Body of pancreas (tissue), 4 donors: ENCODE measurements at regions not wholly inside any gene's neighbourhood (a gene's known extent, or its start where the extent isn't known, plus 50 kb on each side); places are given as distances from the start of the nearest gene placed in this dataset.

Source experiments
- ATAC-seq: fragments of 150-250 bp; one replicate; pipeline ENCODE4 v1.9.1; 2016
- DNase-seq, 4 donors: peaks; one replicate each; pipeline ENCODE4 v3.0.0-alpha.2; 2019
- H3K27ac ChIP-seq, 4 donors: fragments of 200-600 bp; sonication (generic); 1 replicate in 3 of 4; 2 replicates in 1 of 4; pipeline versions ENCODE4 v1.5.1 to v1.6.1; 2016 to 2019; ENCODE audit warnings: mild to moderate bottlenecking in 1 of 4, mixed read lengths in 1 of 4, moderate library complexity in 1 of 4
- H3K27me3 ChIP-seq, 2 donors: fragments of 200-600 bp; sonication (generic); one replicate each; pipeline ENCODE4 v1.6.0; 2016; ENCODE audit warnings: mild to moderate bottlenecking in 1 of 2
- H3K36me3 ChIP-seq, 2 donors: fragments of 200-600 bp; sonication (generic); replicated peaks in 1 of 2; 2 replicates each; pipeline ENCODE4 v1.5.1; 2016; ENCODE audit warnings: low read depth in 2 of 2; ENCODE audit not compliant: insufficient read depth in 1 of 2
- H3K4me1 ChIP-seq: fragments of 200-600 bp; sonication (generic); one replicate; pipeline ENCODE4 v1.6.0; 2016
- H3K4me3 ChIP-seq, 2 donors: fragments of 200-600 bp; sonication (generic); 1 replicate in 1 of 2; 2 replicates in 1 of 2; pipeline ENCODE4 v1.5.1; 2016 to 2019
- H3K9me3 ChIP-seq, 3 donors: fragments of 200-600 bp; sonication (generic); 1 replicate in 2 of 3; 2 replicates in 1 of 3; pipeline ENCODE4 v1.5.1; 2016
- POLR2A ChIP-seq, 3 donors: fragments of 450-650 bp; IDR thresholded peaks; one replicate each; pipeline ENCODE4 v1.6.1; 2016; ENCODE audit warnings: antibody characterized with exemption in 3 of 3, mild to moderate bottlenecking in 2 of 3
- WGBS, 2 donors: methylation state at CpG; one replicate each; pipeline ENCODE4 v1.1.5; 2017; 5-methylcytosine and 5-hydroxymethylcytosine counted together
- intact Hi-C: fragments of 100-400 bp; cut with DNase I; formaldehyde crosslinking; loops from one replicate; pipeline ENCODE4 v1.15.1; 2023
- TF ChIP-seq, protein P1 (sequence below), 7 experiments: fragments of 450-650 bp in 4 of 7; fragments of 200-600 bp in 3 of 7; sonication (generic) in 3 of 7; IDR thresholded peaks; one replicate each; pipeline ENCODE4 v1.5.1; 2016 to 2019; ENCODE audit warnings: antibody characterized with exemption in 7 of 7

DNA sequence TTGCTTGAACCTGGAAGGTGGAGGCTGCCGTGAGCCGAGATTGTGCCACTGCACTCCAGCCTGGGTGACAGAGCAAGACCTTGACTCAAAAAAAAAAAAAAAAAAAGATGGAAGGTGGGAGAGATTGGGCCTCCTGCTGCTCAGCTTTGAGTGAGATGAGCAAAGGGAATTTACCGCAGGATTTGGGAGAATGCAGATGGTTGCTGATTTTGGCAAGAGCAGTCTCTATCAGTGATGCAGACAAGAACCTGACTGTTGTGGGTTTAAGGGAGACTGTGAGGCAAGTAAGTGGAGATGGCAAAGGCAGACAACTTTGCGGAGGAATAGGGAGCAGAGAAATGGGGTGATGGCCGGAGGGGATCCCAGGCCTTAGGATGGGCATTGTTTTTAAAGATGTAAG, 1140.8 kb upstream of the AUTS2 start:
- no peak for DNase-seq
- no peak overlapping the region for H3K27ac ChIP-seq
- H3K4me3 ChIP-seq: no peak overlapping the region
- H3K36me3 ChIP-seq: no peaks in the 10 kb centered on the region
- H3K4me1 ChIP-seq: no peaks in the 10 kb centered on the region
- ATAC-seq: no peak
- peaks cover 0 to 6% (median 0%) of the 10 kb centered on the region in 3 donors for H3K9me3 ChIP-seq
- intact Hi-C loops: no loop called here
- no peaks in the 10 kb centered on the region for H3K27me3 ChIP-seq
- no peak for TF ChIP-seq POLR2A (IDR thresholded peaks at IDR 0.05)
- TF ChIP-seq, protein P1, sequence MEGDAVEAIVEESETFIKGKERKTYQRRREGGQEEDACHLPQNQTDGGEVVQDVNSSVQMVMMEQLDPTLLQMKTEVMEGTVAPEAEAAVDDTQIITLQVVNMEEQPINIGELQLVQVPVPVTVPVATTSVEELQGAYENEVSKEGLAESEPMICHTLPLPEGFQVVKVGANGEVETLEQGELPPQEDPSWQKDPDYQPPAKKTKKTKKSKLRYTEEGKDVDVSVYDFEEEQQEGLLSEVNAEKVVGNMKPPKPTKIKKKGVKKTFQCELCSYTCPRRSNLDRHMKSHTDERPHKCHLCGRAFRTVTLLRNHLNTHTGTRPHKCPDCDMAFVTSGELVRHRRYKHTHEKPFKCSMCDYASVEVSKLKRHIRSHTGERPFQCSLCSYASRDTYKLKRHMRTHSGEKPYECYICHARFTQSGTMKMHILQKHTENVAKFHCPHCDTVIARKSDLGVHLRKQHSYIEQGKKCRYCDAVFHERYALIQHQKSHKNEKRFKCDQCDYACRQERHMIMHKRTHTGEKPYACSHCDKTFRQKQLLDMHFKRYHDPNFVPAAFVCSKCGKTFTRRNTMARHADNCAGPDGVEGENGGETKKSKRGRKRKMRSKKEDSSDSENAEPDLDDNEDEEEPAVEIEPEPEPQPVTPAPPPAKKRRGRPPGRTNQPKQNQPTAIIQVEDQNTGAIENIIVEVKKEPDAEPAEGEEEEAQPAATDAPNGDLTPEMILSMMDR (IDR thresholded peaks at IDR 0.05): no peak
- 82 to 88% methylated on average over 5 of the region's 5 CpGs for WGBS, 2 donors

DNA sequence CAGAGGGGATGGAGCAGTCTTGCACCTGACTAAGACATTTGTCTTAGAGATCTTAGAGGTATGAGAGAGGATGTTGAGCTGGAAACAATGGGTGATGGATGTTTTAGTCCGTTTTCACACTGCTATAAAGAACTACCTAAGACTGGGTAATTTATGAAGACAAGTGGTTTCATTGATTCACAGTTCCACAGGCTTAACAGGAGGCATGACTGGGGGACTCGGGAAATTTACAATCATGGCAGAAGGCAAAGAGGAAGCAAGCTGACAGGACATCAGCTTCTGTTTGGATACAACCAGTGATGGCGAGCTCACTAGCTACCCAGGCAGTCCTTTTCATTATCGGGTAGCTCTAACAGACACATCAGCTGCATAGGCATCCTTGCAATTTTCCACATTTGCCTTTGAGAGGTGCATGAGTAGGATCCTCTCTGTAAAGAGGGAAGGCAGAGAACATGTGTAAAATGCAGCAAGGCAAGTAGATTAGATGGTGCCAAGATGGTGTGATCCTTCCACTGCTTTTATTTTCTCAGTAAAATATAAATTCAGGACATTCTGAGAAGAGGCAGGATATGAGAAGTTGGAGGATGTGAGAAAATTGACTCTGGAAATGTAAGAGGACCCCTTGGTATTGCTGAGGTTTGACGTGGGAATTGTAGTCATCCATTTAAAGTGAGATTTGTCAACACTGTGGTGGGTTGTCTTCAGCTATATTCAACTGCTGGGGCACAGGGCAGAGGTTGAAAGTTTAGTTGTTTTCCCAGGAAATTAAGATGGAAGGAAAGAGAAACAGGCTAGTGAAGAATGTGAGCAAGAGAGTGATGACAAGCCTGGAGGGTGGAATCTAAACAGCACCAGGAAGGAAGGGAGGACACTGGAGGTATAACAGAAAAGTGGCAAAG, 1140.0 kb upstream of the AUTS2 start:
- DNase-seq: no peak

GRCh38 chr7:68461430-68461829, 1136.8 kb upstream of the AUTS2 start:
- H3K9me3 ChIP-seq: peaks cover 0 to 3% (median 0%) of the 10 kb centered on the region in 3 donors
- H3K27ac ChIP-seq: no peak overlapping the region
- H3K27me3 ChIP-seq: no peaks in the 10 kb centered on the region
- DNase-seq (no peak), ATAC-seq (no peak)
- TF ChIP-seq, protein P1 (IDR thresholded peaks at IDR 0.05): no peak
- no peak for TF ChIP-seq POLR2A (IDR thresholded peaks at IDR 0.05)
- intact Hi-C loops: no loop called here
- WGBS, 2 donors: 9 to 50% methylated on average over 1 to 2 of the region's 2 CpGs
- no peaks in the 10 kb centered on the region for H3K4me1 ChIP-seq
- H3K4me3 ChIP-seq: no peak overlapping the region
- no peaks in the 10 kb centered on the region for H3K36me3 ChIP-seq

More for the DNA sequence above, 1140.0 kb upstream of the AUTS2 start:
- no peak overlapping the region for H3K27ac ChIP-seq
- no peaks in the 10 kb centered on the region for H3K36me3 ChIP-seq
- intact Hi-C loops: no loop called here
- H3K27me3 ChIP-seq: no peaks in the 10 kb centered on the region
- 43 to 54% methylated on average over 5 of the region's 5 CpGs for WGBS, 2 donors
- no peak overlapping the region for H3K4me3 ChIP-seq
- TF ChIP-seq, protein P1 (IDR thresholded peaks at IDR 0.05): no peak
- TF ChIP-seq POLR2A (IDR thresholded peaks at IDR 0.05): no peak
- H3K9me3 ChIP-seq: peaks cover 0 to 6% (median 0%) of the 10 kb centered on the region in 3 donors
- H3K4me1 ChIP-seq: no peaks in the 10 kb centered on the region
- ATAC-seq: no peak

GRCh38 chr7:68470836-68471435, 1127.3 kb upstream of the AUTS2 start:
- DNase-seq (peak; percentile 25 to 41 (median 34)), ATAC-seq (peak; percentile 55)
- TF ChIP-seq, protein P1 (IDR thresholded peaks at IDR 0.05): no peak
- Histone ChIP-seq H3K4me3 (no peak overlapping the region), H3K36me3 (no peaks in the 10 kb centered on the region), H3K9me3 (no peaks in the 10 kb centered on the region), H3K27ac (no peak overlapping the region), H3K27me3 (no peaks in the 10 kb centered on the region), H3K4me1 (no peaks in the 10 kb centered on the region)
- 18 to 20% methylated on average over 13 to 17 of the region's 17 CpGs for WGBS, 2 donors
- intact Hi-C loops: no loop called here
